Activated T-helper 17 cell treated with anti-CD3 and anti-CD28 coated beads, Interleukin-2, amount 50 U/mL, for 72 hours (primary cell): ENCODE measurements at regions not wholly inside any gene's neighbourhood (a gene's known extent, or its start where the extent isn't known, plus 50 kb on each side); places are given as distances from the start of the nearest gene placed in this dataset.
"Not testable (repeated sequence)": the region's sequence is repeated elsewhere in the genome, so short reads cannot be mapped to it uniquely, and the experiment has no call there.

ENCODE experiments used
- ATAC-seq: fragments of 150-1000 bp; cut with Tn5 transposase; replicated peaks from 2 replicates; pipeline ENCODE4 v1.10.0; 2021; ENCODE audit warnings: mild to moderate bottlenecking, moderate library complexity
- H3K27ac Mint-ChIP-seq: one replicate; pipeline ENCODE4 v1.8.0; 2022; ENCODE audit warnings: mixed read lengths
- H3K27me3 Mint-ChIP-seq: one replicate; pipeline ENCODE4 v1.8.0; 2022; ENCODE audit warnings: mixed read lengths
- H3K36me3 Mint-ChIP-seq: one replicate; pipeline ENCODE4 v1.8.0; 2022; ENCODE audit warnings: low read depth, mild to moderate bottlenecking, mixed read lengths
- H3K4me1 Mint-ChIP-seq: one replicate; pipeline ENCODE4 v1.8.0; 2022; ENCODE audit warnings: mixed read lengths
- H3K4me3 Mint-ChIP-seq: one replicate; pipeline ENCODE4 v1.8.0; 2022; ENCODE audit warnings: mild to moderate bottlenecking, mixed read lengths
- H3K9me3 Mint-ChIP-seq: one replicate; pipeline ENCODE4 v1.8.0; 2022; ENCODE audit warnings: mixed read lengths

GRCh38 chr4:141524116-141524515 is 112.3 kb upstream of the IL15 start:
- Mint-ChIP-seq H3K36me3 (no peaks in the 10 kb centered on the region), H3K27ac (no peak overlapping the region), H3K27me3 (peaks cover 3% of the 10 kb centered on the region), H3K4me1 (no peaks in the 10 kb centered on the region), H3K9me3 (peaks cover 5% of the 10 kb centered on the region), H3K4me3 (no peak overlapping the region)
- ATAC-seq: no peak

- Mint-ChIP-seq H3K4me3 (no peak overlapping the region), H3K4me1 (no peaks in the 10 kb centered on the region), H3K36me3 (no peaks in the 10 kb centered on the region), H3K27me3 (peaks cover 3% of the 10 kb centered on the region), H3K9me3 (peaks cover 5% of the 10 kb centered on the region), H3K27ac (no peak overlapping the region)
- ATAC-seq: no peak
Observed at GRCh38 chr4:141524841-141525240, 111.5 kb upstream of the IL15 start.

- ATAC-seq: no peak
- peaks cover 6% of the 10 kb centered on the region for H3K27me3 Mint-ChIP-seq
- no peaks in the 10 kb centered on the region for H3K36me3 Mint-ChIP-seq
- no peaks in the 10 kb centered on the region for H3K4me1 Mint-ChIP-seq
- peaks cover 13% of the 10 kb centered on the region for H3K9me3 Mint-ChIP-seq
- H3K27ac Mint-ChIP-seq: no peak overlapping the region
- H3K4me3 Mint-ChIP-seq: no peak overlapping the region
Observed at GRCh38 chr4:141530627-141531026, 105.8 kb upstream of the IL15 start.

- Mint-ChIP-seq H3K4me3 (no peak overlapping the region), H3K9me3 (peaks cover 13% of the 10 kb centered on the region), H3K27me3 (peaks cover 10% of the 10 kb centered on the region), H3K36me3 (no peaks in the 10 kb centered on the region), H3K4me1 (no peaks in the 10 kb centered on the region), H3K27ac (no peak overlapping the region)
- no peak for ATAC-seq
Observed at GRCh38 chr4:141534985-141535384, 101.4 kb upstream of the IL15 start.

GRCh38 chr4:141538001-141538400 is 98.4 kb upstream of the IL15 start:
- no peaks in the 10 kb centered on the region for H3K36me3 Mint-ChIP-seq
- no peaks in the 10 kb centered on the region for H3K4me1 Mint-ChIP-seq
- peaks cover 11% of the 10 kb centered on the region for H3K27me3 Mint-ChIP-seq
- H3K27ac Mint-ChIP-seq: no peak overlapping the region
- H3K9me3 Mint-ChIP-seq: peaks cover 8% of the 10 kb centered on the region
- no peak for ATAC-seq
- no peak overlapping the region for H3K4me3 Mint-ChIP-seq

GRCh38 chr4:141540643-141541042 is 95.7 kb upstream of the IL15 start:
- no peak for ATAC-seq
- peaks cover 5% of the 10 kb centered on the region for H3K9me3 Mint-ChIP-seq
- peaks cover 9% of the 10 kb centered on the region for H3K27me3 Mint-ChIP-seq

GRCh38 chr4:141541851-141542250 is 94.5 kb upstream of the IL15 start:
- Mint-ChIP-seq H3K9me3 (peaks cover 5% of the 10 kb centered on the region), H3K4me1 (no peaks in the 10 kb centered on the region), H3K4me3 (no peak overlapping the region), H3K27me3 (peaks cover 9% of the 10 kb centered on the region), H3K36me3 (no peaks in the 10 kb centered on the region), H3K27ac (no peak overlapping the region)
- no peak for ATAC-seq

More at GRCh38 chr4:141540643-141541042, 95.7 kb upstream of the IL15 start:
- Mint-ChIP-seq H3K27ac (no peak overlapping the region), H3K4me1 (no peaks in the 10 kb centered on the region), H3K4me3 (no peak overlapping the region), H3K36me3 (no peaks in the 10 kb centered on the region)

GRCh38 chr4:141543176-141543575 is 93.2 kb upstream of the IL15 start:
- Mint-ChIP-seq H3K27me3 (peaks cover 14% of the 10 kb centered on the region), H3K27ac (no peak overlapping the region), H3K4me3 (no peak overlapping the region), H3K4me1 (no peaks in the 10 kb centered on the region), H3K36me3 (no peaks in the 10 kb centered on the region), H3K9me3 (peaks cover 2% of the 10 kb centered on the region)
- no peak for ATAC-seq

GRCh38 chr4:141543706-141544105 is 92.7 kb upstream of the IL15 start:
- ATAC-seq: no peak
- Mint-ChIP-seq H3K9me3 (no peaks in the 10 kb centered on the region), H3K4me3 (no peak overlapping the region), H3K36me3 (no peaks in the 10 kb centered on the region), H3K4me1 (no peaks in the 10 kb centered on the region), H3K27me3 (peaks cover 13% of the 10 kb centered on the region), H3K27ac (no peak overlapping the region)

GRCh38 chr4:141548791-141549190 is 87.6 kb upstream of the IL15 start:
- ATAC-seq: no peak
- H3K27ac Mint-ChIP-seq: no peak overlapping the region
- H3K9me3 Mint-ChIP-seq: no peaks in the 10 kb centered on the region
- H3K4me1 Mint-ChIP-seq: no peaks in the 10 kb centered on the region
- H3K4me3 Mint-ChIP-seq: no peak overlapping the region
- H3K36me3 Mint-ChIP-seq: no peaks in the 10 kb centered on the region
- H3K27me3 Mint-ChIP-seq: peaks cover 9% of the 10 kb centered on the region

GRCh38 chr4:141560056-141560455 is 76.3 kb upstream of the IL15 start:
- no peaks in the 10 kb centered on the region for H3K36me3 Mint-ChIP-seq
- no peaks in the 10 kb centered on the region for H3K4me1 Mint-ChIP-seq
- no peak overlapping the region for H3K27ac Mint-ChIP-seq
- no peak overlapping the region for H3K4me3 Mint-ChIP-seq
- no peaks in the 10 kb centered on the region for H3K9me3 Mint-ChIP-seq
- ATAC-seq: no peak
- H3K27me3 Mint-ChIP-seq: peaks cover 4% of the 10 kb centered on the region

- H3K9me3 Mint-ChIP-seq: no peaks in the 10 kb centered on the region
- H3K4me3 Mint-ChIP-seq: no peak overlapping the region
- ATAC-seq: no peak
- H3K36me3 Mint-ChIP-seq: no peaks in the 10 kb centered on the region
- no peaks in the 10 kb centered on the region for H3K4me1 Mint-ChIP-seq
- H3K27me3 Mint-ChIP-seq: peaks cover 1% of the 10 kb centered on the region
- H3K27ac Mint-ChIP-seq: no peak overlapping the region
Observed at GRCh38 chr4:141562649-141563048, 73.7 kb upstream of the IL15 start.

- Mint-ChIP-seq H3K9me3 (no peaks in the 10 kb centered on the region), H3K27ac (no peak overlapping the region), H3K36me3 (no peaks in the 10 kb centered on the region), H3K4me3 (no peak overlapping the region), H3K4me1 (no peaks in the 10 kb centered on the region), H3K27me3 (peaks cover 4% of the 10 kb centered on the region)
- no peak for ATAC-seq
Observed at GRCh38 chr4:141563723-141564122, 72.7 kb upstream of the IL15 start.

- H3K36me3 Mint-ChIP-seq, H3K9me3 Mint-ChIP-seq, H3K27me3 Mint-ChIP-seq, H3K4me1 Mint-ChIP-seq, ATAC-seq, H3K4me3 Mint-ChIP-seq, H3K27ac Mint-ChIP-seq: not testable (repeated sequence)
Observed at GRCh38 chr4:141564961-141565360, 71.4 kb upstream of the IL15 start.

GRCh38 chr4:141565379-141566089 is 70.8 kb upstream of the IL15 start:
- no peaks in the 10 kb centered on the region for H3K9me3 Mint-ChIP-seq

More at GRCh38 chr4:141565379-141566089, 70.8 kb upstream of the IL15 start:
- Mint-ChIP-seq H3K4me1 (no peaks in the 10 kb centered on the region), H3K27ac (no peak overlapping the region), H3K4me3 (no peak overlapping the region), H3K36me3 (no peaks in the 10 kb centered on the region), H3K27me3 (peaks cover 4% of the 10 kb centered on the region)
- ATAC-seq: no peak
